Right atrium auricular region (tissue), 2 donors: ENCODE measurements at regions not wholly inside any gene's neighbourhood (a gene's known extent, or its start where the extent isn't known, plus 50 kb on each side); places are given as distances from the start of the nearest gene placed in this dataset.

ENCODE experiments used
- DNase-seq: peaks from one replicate; pipeline ENCODE4 v3.0.0-alpha.2; 2019; ENCODE audit warnings: low spot score
- H3K27ac ChIP-seq, 2 donors: fragments of 200-600 bp; sonication (generic); 1 replicate in 1 of 2; 2 replicates in 1 of 2; pipeline ENCODE4 v1.5.1; 2016 to 2019
- H3K27me3 ChIP-seq, 2 donors: fragments of 200-600 bp; sonication (generic); one replicate each; pipeline versions ENCODE4 v1.5.1 to v1.6.0; 2017 to 2019
- H3K36me3 ChIP-seq: fragments of 200-600 bp; sonication (generic); one replicate; pipeline ENCODE4 v1.5.1; 2016
- H3K4me1 ChIP-seq, 2 donors: fragments of 200-600 bp; sonication (generic); one replicate each; pipeline versions ENCODE4 v1.5.1 to v1.6.0; 2017 to 2019
- H3K4me3 ChIP-seq, 2 donors: fragments of 200-600 bp; sonication (generic); 1 replicate in 1 of 2; 2 replicates in 1 of 2; pipeline ENCODE4 v1.5.1; 2017 to 2019; ENCODE audit warnings: mild to moderate bottlenecking in 1 of 2, moderate library complexity in 1 of 2
- H3K9me3 ChIP-seq, 2 donors: fragments of 200-600 bp; sonication (generic); one replicate each; pipeline ENCODE4 v1.5.1; 2019
- TF ChIP-seq, protein P1 (sequence below), 2 donors: fragments of 200-600 bp; sonication (generic); IDR thresholded peaks; one replicate each; pipeline ENCODE4 v1.5.1; 2019; ENCODE audit warnings: antibody characterized with exemption in 2 of 2

- DNase-seq, result no peak
- TF ChIP-seq, protein P1, sequence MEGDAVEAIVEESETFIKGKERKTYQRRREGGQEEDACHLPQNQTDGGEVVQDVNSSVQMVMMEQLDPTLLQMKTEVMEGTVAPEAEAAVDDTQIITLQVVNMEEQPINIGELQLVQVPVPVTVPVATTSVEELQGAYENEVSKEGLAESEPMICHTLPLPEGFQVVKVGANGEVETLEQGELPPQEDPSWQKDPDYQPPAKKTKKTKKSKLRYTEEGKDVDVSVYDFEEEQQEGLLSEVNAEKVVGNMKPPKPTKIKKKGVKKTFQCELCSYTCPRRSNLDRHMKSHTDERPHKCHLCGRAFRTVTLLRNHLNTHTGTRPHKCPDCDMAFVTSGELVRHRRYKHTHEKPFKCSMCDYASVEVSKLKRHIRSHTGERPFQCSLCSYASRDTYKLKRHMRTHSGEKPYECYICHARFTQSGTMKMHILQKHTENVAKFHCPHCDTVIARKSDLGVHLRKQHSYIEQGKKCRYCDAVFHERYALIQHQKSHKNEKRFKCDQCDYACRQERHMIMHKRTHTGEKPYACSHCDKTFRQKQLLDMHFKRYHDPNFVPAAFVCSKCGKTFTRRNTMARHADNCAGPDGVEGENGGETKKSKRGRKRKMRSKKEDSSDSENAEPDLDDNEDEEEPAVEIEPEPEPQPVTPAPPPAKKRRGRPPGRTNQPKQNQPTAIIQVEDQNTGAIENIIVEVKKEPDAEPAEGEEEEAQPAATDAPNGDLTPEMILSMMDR (IDR thresholded peaks at IDR 0.05), result no peak
- no peaks in the 10 kb centered on the region for H3K9me3 ChIP-seq
- no peaks in the 10 kb centered on the region for H3K4me1 ChIP-seq
- no peak overlapping the region for H3K27ac ChIP-seq
- no peaks in the 10 kb centered on the region for H3K36me3 ChIP-seq
- H3K4me3 ChIP-seq, result no peak overlapping the region
- no peaks in the 10 kb centered on the region for H3K27me3 ChIP-seq
Measured at GRCh38 chr2:145800151-145801091, 1280.5 kb upstream of the ZEB2 start.

- H3K36me3 ChIP-seq, result no peaks in the 10 kb centered on the region
- no peaks in the 10 kb centered on the region for H3K27me3 ChIP-seq
- DNase-seq, result no peak
- no peak overlapping the region for H3K27ac ChIP-seq
- no peaks in the 10 kb centered on the region for H3K9me3 ChIP-seq
- H3K4me3 ChIP-seq, result no peak overlapping the region
- TF ChIP-seq, protein P1 (IDR thresholded peaks at IDR 0.05), result no peak
- no peaks in the 10 kb centered on the region for H3K4me1 ChIP-seq
Measured at GRCh38 chr2:145799595-145800108, 1279.7 kb upstream of the ZEB2 start.

GRCh38 chr2:145798419-145798818 lies 1278.5 kb upstream of the ZEB2 start:
- H3K27ac ChIP-seq, result no peak overlapping the region
- no peaks in the 10 kb centered on the region for H3K36me3 ChIP-seq
- H3K27me3 ChIP-seq, result no peaks in the 10 kb centered on the region
- no peak overlapping the region for H3K4me3 ChIP-seq
- no peak for DNase-seq
- H3K9me3 ChIP-seq, result no peaks in the 10 kb centered on the region
- no peaks in the 10 kb centered on the region for H3K4me1 ChIP-seq
- TF ChIP-seq, protein P1 (IDR thresholded peaks at IDR 0.05), result no peak

- Histone ChIP-seq H3K27ac (no peak overlapping the region), H3K27me3 (no peaks in the 10 kb centered on the region)
- TF ChIP-seq, protein P1 (IDR thresholded peaks at IDR 0.05), result no peak
Measured at GRCh38 chr2:145797692-145798091, 1277.8 kb upstream of the ZEB2 start.

GRCh38 chr2:145792745-145793144 lies 1272.8 kb upstream of the ZEB2 start:
- Histone ChIP-seq H3K4me3 (no peak overlapping the region), H3K27ac (no peak overlapping the region), H3K27me3 (no peaks in the 10 kb centered on the region), H3K4me1 (no peaks in the 10 kb centered on the region), H3K36me3 (no peaks in the 10 kb centered on the region), H3K9me3 (no peaks in the 10 kb centered on the region)
- TF ChIP-seq, protein P1 (IDR thresholded peaks at IDR 0.05), result no peak
- no peak for DNase-seq

More at GRCh38 chr2:145797692-145798091, 1277.8 kb upstream of the ZEB2 start:
- DNase-seq, result no peak
- no peaks in the 10 kb centered on the region for H3K4me1 ChIP-seq
- no peak overlapping the region for H3K4me3 ChIP-seq
- H3K36me3 ChIP-seq, result no peaks in the 10 kb centered on the region
- H3K9me3 ChIP-seq, result no peaks in the 10 kb centered on the region
